Nephron progenitor cell (in vitro differentiated cells): ENCODE measurements at regions not wholly inside any gene's neighbourhood (a gene's known extent, or its start where the extent isn't known, plus 50 kb on each side); places are given as distances from the start of the nearest gene placed in this dataset.
A peak's percentile ranks its signal among the peaks of the same experiment; 100 is the strongest.

Experiments
- DNase-seq: peaks from one replicate; pipeline ENCODE4 v3.0.0; 2021
- H3K27ac Mint-ChIP-seq: 2 replicates; pipeline ENCODE4 v1.8.0; 2021; ENCODE audit warnings: mild to moderate bottlenecking, moderate library complexity, mixed read lengths
- H3K27me3 Mint-ChIP-seq: 2 replicates; pipeline ENCODE4 v1.8.0; 2021; ENCODE audit warnings: mild to moderate bottlenecking, low read depth, mixed read lengths; ENCODE audit not compliant: poor library complexity
- H3K36me3 Mint-ChIP-seq: 2 replicates; pipeline ENCODE4 v1.8.0; 2021; ENCODE audit warnings: low read depth, mixed read lengths
- H3K4me1 Mint-ChIP-seq: 2 replicates; pipeline ENCODE4 v1.8.0; 2021; ENCODE audit warnings: mixed read lengths
- H3K4me3 Mint-ChIP-seq: 2 replicates; pipeline ENCODE4 v1.8.0; 2021; ENCODE audit warnings: mild to moderate bottlenecking, moderate library complexity, mixed read lengths
- H3K9me3 Mint-ChIP-seq: 2 replicates; pipeline ENCODE4 v1.8.0; 2021; ENCODE audit warnings: mild to moderate bottlenecking, moderate library complexity, mixed read lengths
- CTCF ChIP-seq: fragments of 200-600 bp; sonication (generic); IDR thresholded peaks from 2 replicates; pipeline ENCODE4 v1.5.0; 2021; ENCODE audit warnings: antibody characterized with exemption

DNA sequence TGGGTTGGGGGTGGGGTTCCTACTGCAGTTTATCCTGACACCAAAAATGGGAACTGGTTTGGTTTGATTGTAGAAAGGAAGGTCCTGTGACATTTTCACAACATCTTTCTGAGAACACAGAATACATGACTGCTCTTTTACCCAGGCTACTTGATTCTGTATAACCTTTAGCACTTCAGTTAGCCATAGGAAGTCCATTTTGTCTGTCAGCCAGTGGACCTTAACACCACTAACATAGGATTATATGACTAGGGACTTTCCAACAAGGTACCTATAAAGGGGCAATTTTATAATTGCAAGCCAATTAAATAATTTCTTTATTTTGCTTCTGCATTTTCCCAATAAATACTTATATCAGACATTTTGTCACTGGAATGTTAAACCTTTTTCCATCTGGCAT, 489.2 kb upstream of the MIS18BP1 start:
- no peak for DNase-seq
- Mint-ChIP-seq H3K4me1 (peaks cover 14% of the 10 kb centered on the region), H3K9me3 (no peaks in the 10 kb centered on the region), H3K27ac (no peak overlapping the region), H3K27me3 (no peaks in the 10 kb centered on the region), H3K36me3 (no peaks in the 10 kb centered on the region), H3K4me3 (no peak overlapping the region)
- no peak for TF ChIP-seq CTCF

DNA sequence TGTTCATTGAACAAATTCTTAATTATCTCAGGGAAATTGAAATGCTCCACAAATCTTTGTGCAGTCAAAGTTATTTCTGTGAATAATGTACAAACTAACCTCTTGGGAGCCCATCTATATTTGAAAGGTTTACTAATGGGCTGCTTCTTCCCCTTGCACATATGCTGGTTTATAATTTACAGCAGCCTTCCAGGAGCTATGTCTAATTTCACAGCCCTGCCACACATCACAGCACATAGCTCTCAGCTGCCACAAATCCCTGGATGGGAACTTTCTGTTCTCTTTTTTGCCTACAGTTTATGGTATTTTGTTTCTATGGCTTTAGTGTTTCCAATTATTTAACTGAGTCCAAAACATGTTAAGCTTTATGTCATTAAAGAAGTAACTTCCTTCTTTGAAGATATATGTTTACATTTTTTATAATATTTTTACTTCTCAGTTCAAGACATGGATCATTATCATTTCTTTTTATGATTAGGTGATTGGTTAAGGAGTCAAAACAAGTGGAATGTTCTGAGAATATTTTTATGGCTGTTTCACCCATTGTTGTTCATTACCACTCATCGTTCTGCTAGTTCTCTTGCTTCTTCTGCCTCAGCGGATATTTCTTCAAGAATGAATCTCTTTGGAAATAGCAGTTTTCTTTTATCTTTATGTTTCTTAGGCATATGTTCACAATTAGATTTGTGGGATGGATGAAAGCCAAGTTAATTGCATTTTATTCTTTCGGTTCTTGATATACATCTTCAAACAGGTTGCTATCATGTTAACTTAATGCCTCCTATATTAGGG, 475.6 kb upstream of the MIS18BP1 start:
- no peak overlapping the region for H3K4me3 Mint-ChIP-seq
- no peak for TF ChIP-seq CTCF

DNA sequence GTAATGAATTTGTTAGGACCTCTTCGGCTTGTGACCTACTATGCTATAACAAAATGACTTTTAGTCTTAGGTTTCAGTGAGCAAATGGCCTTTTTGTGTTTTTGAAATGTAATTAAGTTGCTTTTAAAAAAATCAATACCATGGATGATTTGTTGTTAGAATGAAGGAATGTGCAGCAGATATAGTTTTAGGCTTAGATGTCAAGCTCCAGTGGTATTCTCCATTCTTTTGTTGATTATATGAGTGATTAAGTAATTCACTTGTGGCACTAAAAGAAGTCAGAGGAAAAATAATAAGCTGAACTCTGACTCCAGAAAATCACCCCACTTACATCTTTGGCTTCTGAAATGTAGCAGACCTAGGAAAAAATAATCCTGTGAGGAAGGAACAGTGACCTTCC, 474.1 kb upstream of the MIS18BP1 start:
- DNase-seq: no peak
- Mint-ChIP-seq H3K27ac (no peak overlapping the region), H3K36me3 (no peaks in the 10 kb centered on the region), H3K9me3 (peaks cover 20% of the 10 kb centered on the region), H3K4me1 (peaks cover 24% of the 10 kb centered on the region), H3K4me3 (no peak overlapping the region), H3K27me3 (no peaks in the 10 kb centered on the region)
- TF ChIP-seq CTCF: no peak

More for the DNA sequence above, 475.6 kb upstream of the MIS18BP1 start:
- peak overlapping the region; percentile 18 for H3K27ac Mint-ChIP-seq
- H3K4me1 Mint-ChIP-seq: peaks cover 24% of the 10 kb centered on the region
- H3K9me3 Mint-ChIP-seq: peaks cover 17% of the 10 kb centered on the region
- no peak for DNase-seq
- no peaks in the 10 kb centered on the region for H3K27me3 Mint-ChIP-seq
- no peaks in the 10 kb centered on the region for H3K36me3 Mint-ChIP-seq

GRCh38 chr14:45721472-45721871, 468.5 kb upstream of the MIS18BP1 start:
- H3K27ac Mint-ChIP-seq: no peak overlapping the region
- H3K4me1 Mint-ChIP-seq: peaks cover 17% of the 10 kb centered on the region
- H3K36me3 Mint-ChIP-seq: peaks cover 11% of the 10 kb centered on the region
- peaks cover 4% of the 10 kb centered on the region for H3K27me3 Mint-ChIP-seq
- no peak for DNase-seq
- peaks cover 41% of the 10 kb centered on the region for H3K9me3 Mint-ChIP-seq
- TF ChIP-seq CTCF: no peak
- no peak overlapping the region for H3K4me3 Mint-ChIP-seq

DNA sequence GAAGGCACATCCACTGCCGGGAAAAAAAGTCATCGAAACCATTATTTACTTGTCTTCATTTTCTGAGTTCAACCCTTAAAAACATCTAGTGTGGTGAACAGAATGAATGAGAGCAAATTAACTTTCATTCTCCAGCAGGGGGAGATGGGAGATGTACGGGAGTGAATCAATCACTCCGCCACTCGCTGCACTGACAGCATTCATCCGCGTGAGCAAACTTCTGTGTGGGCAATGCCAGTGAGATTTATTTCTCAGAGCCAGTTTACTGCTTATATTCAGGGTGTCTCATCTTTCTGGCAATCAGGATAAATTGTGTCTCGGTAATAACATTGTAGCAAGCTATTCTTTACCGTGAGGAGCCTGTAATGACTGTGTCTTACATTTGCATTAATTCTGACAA, 463.6 kb upstream of the MIS18BP1 start:
- peaks cover 29% of the 10 kb centered on the region for H3K36me3 Mint-ChIP-seq
- peak; percentile 47 for TF ChIP-seq CTCF
- peaks cover 52% of the 10 kb centered on the region for H3K9me3 Mint-ChIP-seq
- H3K27ac Mint-ChIP-seq: peak overlapping the region; percentile 58
- peaks cover 52% of the 10 kb centered on the region for H3K4me1 Mint-ChIP-seq
- peak; percentile 51 for DNase-seq
- H3K4me3 Mint-ChIP-seq: no peak overlapping the region
- peaks cover 9% of the 10 kb centered on the region for H3K27me3 Mint-ChIP-seq

GRCh38 chr14:45715946-45716345, 462.9 kb upstream of the MIS18BP1 start:
- no peak overlapping the region for H3K4me3 Mint-ChIP-seq
- TF ChIP-seq CTCF: no peak
- peaks cover 52% of the 10 kb centered on the region for H3K9me3 Mint-ChIP-seq
- peaks cover 29% of the 10 kb centered on the region for H3K36me3 Mint-ChIP-seq
- peaks cover 52% of the 10 kb centered on the region for H3K4me1 Mint-ChIP-seq
- H3K27ac Mint-ChIP-seq: no peak overlapping the region
- H3K27me3 Mint-ChIP-seq: peaks cover 9% of the 10 kb centered on the region
- DNase-seq: no peak
